HUES48 (cell line): ENCODE measurements at regions not wholly inside any gene's neighbourhood (a gene's known extent, or its start where the extent isn't known, plus 50 kb on each side); places are given as distances from the start of the nearest gene placed in this dataset.
A peak's percentile ranks its signal among the peaks of the same experiment; 100 is the strongest.

Source experiments
- H3K27ac ChIP-seq: one replicate; pipeline ENCODE4 v1.7.0; 2013; ENCODE audit warnings: low read depth, low read length, inconsistent platforms
- H3K27me3 ChIP-seq: 2 replicates; pipeline ENCODE4 v1.6.1; 2013; ENCODE audit warnings: mild to moderate bottlenecking, low read length; ENCODE audit not compliant: control insufficient read depth, insufficient read depth
- H3K36me3 ChIP-seq: 2 replicates; pipeline ENCODE4 v1.6.1; 2013; ENCODE audit warnings: low read length; ENCODE audit not compliant: control insufficient read depth, insufficient read depth
- H3K4me1 ChIP-seq: 2 replicates; pipeline ENCODE4 v1.6.1; 2013; ENCODE audit warnings: mild to moderate bottlenecking, low read length; ENCODE audit not compliant: control insufficient read depth, insufficient read depth
- H3K4me3 ChIP-seq: 2 replicates; pipeline ENCODE4 v1.5.1; 2013; ENCODE audit warnings: mild to moderate bottlenecking, low read depth, low read length
- H3K9ac ChIP-seq: 2 replicates; pipeline ENCODE4 v1.6.1; 2013; ENCODE audit warnings: mild to moderate bottlenecking, low read depth, low read length, moderate library complexity
- H3K9me3 ChIP-seq: 2 replicates; pipeline ENCODE4 v1.6.1; 2013; ENCODE audit warnings: low read length; ENCODE audit not compliant: control insufficient read depth, insufficient read depth

GRCh38 chr9:129495620-129496472, 125.1 kb downstream of the C9orf50 start:
- Histone ChIP-seq H3K9ac (peak overlapping the region; percentile 69), H3K27me3 (peaks cover 23% of the 10 kb centered on the region), H3K4me3 (peak overlapping the region; percentile 61), H3K27ac (peak overlapping the region; percentile 96), H3K9me3 (no peaks in the 10 kb centered on the region), H3K36me3 (no peaks in the 10 kb centered on the region), H3K4me1 (peaks cover 41% of the 10 kb centered on the region)

DNA sequence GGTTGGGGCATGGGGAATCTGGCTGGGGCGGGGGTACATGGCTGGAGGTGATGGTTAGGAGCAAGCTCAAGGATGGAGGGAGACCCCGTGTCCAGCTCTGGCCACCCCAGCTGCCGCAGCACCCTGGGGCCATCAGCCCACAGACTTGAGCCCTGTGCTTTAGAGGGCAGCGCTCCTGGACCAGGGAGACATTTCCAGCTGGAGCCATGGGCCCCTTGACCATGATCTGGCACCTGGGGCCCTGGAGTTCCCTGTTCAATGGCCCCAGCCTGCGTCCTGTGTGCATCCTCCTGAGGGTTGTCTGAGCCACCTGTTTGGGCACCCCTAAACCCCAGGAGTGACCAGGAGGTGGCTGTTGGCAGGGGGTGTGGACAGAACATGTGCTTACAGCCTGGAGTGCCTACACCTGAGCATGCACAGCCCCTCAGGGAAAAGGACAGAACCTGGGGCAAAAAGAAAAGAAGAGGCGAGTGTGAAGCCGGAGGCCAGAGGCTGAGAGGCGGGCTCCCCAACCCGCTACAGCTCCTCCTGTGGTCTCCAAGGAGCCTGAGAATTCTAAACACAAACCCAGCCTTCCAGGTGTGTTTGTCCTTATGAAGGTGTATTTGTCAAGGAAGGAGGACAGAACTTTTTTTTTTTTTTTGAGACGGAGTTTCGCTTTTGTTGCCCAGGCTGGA, 126.7 kb downstream of the C9orf50 start:
- no peak overlapping the region for H3K4me3 ChIP-seq
- no peaks in the 10 kb centered on the region for H3K9me3 ChIP-seq
- H3K27ac ChIP-seq: peak overlapping the region; percentile 10
- H3K36me3 ChIP-seq: no peaks in the 10 kb centered on the region
- H3K9ac ChIP-seq: no peak overlapping the region
- H3K27me3 ChIP-seq: peaks cover 39% of the 10 kb centered on the region
- peaks cover 35% of the 10 kb centered on the region for H3K4me1 ChIP-seq

- H3K4me1 ChIP-seq: peaks cover 40% of the 10 kb centered on the region
- H3K27me3 ChIP-seq: peaks cover 45% of the 10 kb centered on the region
- H3K9ac ChIP-seq: no peak overlapping the region
- H3K27ac ChIP-seq: no peak overlapping the region
- H3K4me3 ChIP-seq: no peak overlapping the region
- H3K36me3 ChIP-seq: no peaks in the 10 kb centered on the region
- no peaks in the 10 kb centered on the region for H3K9me3 ChIP-seq
Observed at GRCh38 chr9:129493706-129494047, 127.2 kb downstream of the C9orf50 start.

DNA sequence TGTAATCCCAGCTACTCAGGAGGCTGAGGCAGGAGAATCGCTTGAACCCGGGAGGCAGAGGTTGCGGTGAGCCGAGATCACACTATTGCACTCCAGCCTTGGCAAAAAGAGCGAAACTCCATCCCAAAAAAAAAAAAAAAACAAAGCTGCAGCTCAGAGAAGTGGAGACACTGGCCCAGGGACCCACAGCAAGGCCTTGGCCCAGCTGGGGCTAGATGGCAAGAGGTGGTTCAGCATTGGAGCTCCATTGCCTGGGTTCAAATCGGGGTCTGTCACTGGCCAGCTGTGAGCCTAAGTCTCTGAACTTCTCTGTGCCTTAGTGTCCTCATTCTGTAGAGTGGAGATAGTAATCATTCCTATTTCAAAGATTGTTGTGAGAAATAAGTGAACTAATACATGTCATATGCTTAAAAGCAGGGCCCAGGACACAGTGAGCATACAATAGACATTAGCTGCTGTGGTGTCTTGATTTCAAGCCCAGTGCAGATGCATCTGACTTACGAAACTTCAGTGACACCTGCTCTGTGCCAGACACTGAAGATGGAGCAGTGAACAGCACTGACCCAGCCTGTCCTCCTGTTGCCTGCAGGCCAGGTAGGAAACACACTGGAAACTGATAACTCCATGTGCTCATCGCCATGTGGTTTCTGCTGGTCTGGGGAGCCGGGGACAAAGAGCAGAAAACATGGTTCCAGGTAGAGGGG, 127.7 kb downstream of the C9orf50 start:
- Histone ChIP-seq H3K9ac (no peak overlapping the region), H3K9me3 (no peaks in the 10 kb centered on the region), H3K4me3 (no peak overlapping the region), H3K27ac (no peak overlapping the region), H3K4me1 (peaks cover 41% of the 10 kb centered on the region), H3K27me3 (peaks cover 43% of the 10 kb centered on the region), H3K36me3 (no peaks in the 10 kb centered on the region)

- no peak overlapping the region for H3K27ac ChIP-seq
- no peak overlapping the region for H3K9ac ChIP-seq
- peaks cover 59% of the 10 kb centered on the region for H3K27me3 ChIP-seq
- H3K36me3 ChIP-seq: no peaks in the 10 kb centered on the region
- no peak overlapping the region for H3K4me3 ChIP-seq
- no peaks in the 10 kb centered on the region for H3K9me3 ChIP-seq
- H3K4me1 ChIP-seq: peaks cover 43% of the 10 kb centered on the region
Observed at GRCh38 chr9:129491487-129491855, 129.4 kb downstream of the C9orf50 start.

GRCh38 chr9:129490583-129491486, 130.1 kb downstream of the C9orf50 start:
- Histone ChIP-seq H3K36me3 (no peaks in the 10 kb centered on the region), H3K9ac (no peak overlapping the region), H3K27me3 (peaks cover 65% of the 10 kb centered on the region), H3K27ac (no peak overlapping the region), H3K9me3 (no peaks in the 10 kb centered on the region), H3K4me3 (no peak overlapping the region), H3K4me1 (peaks cover 44% of the 10 kb centered on the region)

- Histone ChIP-seq H3K4me1 (peaks cover 38% of the 10 kb centered on the region), H3K9ac (no peak overlapping the region), H3K4me3 (no peak overlapping the region)
Observed at GRCh38 chr9:129489838-129490582, 130.9 kb downstream of the C9orf50 start.

DNA sequence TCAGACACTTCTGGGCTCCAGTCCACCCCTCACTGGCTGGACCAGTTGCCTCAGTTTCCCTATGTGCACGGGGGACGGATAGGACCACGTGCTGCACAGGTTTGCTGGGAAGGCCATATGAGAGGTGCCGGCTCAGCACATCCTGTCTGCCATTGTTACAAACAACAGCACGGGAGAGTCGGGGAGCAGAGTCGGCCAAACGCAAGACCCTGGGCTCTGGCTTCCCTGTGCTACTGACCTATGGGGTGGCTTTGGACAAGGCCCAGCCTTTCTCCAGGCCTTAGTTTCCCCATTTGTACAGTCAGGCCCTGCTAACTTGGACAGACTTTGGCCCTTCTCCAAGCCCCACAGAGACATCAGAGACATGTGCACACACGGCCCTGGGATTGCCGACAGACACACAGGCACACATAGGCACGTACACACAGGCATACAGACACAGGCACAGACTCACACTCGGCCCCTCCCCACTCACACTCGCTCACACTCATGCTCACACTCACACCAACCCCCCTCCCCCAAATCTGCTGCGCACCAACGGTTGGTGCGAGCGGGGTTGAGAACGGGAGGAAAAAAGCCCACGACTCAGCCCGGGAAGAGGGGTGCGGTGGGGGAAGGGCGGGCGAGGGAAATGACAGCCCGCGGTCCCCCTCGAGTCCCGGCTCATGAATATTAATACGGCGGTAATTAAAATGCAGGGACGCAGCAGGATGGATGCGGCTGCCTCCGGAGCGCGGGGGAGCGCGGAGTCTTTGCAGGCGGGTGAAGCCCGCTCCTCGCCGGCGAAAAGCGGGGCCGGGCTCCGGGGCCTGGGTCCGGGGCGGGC, 133.0 kb downstream of the C9orf50 start:
- no peak overlapping the region for H3K9ac ChIP-seq
- peak overlapping the region; percentile 56 for H3K4me3 ChIP-seq
- peaks cover 45% of the 10 kb centered on the region for H3K4me1 ChIP-seq

More at GRCh38 chr9:129489838-129490582, 130.9 kb downstream of the C9orf50 start:
- Histone ChIP-seq H3K36me3 (no peaks in the 10 kb centered on the region), H3K9me3 (no peaks in the 10 kb centered on the region), H3K27me3 (peaks cover 65% of the 10 kb centered on the region), H3K27ac (peak overlapping the region; percentile 40)

DNA sequence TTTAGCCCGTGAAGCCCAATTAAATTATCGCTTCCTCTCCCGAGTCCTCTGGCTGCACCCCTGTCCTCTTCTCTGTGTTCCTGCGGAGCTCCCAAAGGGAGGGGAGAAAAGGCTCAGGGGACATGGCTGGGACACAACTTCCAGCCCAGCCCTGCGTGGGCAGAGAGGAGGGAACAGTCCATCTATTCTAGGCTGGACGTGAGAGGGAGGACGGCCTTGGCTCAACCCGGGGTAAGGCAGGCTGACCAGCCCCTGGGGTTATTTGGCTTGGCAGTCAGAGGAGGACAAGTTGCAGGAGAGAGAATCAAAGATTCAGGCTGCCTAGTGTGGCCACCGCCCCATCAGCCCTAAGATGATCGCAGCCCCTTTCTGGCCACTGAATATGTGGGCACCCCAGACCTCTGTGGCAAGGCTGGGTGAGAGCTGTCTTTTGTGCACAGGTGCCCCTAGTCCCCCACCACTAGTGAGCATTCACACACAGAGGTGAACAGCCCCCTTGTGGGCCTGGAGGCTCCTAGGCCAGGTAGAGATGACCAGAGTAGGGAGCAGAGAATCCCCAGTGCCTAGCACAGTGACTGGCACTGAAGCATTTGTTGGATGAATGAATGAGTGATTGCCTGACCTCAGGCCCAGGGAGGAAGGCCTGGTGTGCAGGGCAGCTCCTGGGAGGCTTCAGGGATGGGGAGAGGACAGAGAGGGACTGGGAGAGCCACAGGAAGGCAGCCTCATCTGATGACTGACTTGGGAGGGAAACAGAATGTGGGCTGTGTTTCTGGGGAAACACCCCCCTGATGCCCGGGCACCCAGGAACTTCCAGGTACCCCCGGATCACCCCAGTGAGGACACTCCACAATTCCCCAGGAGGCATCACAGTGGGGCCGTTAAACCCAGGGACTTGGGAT, 133.9 kb downstream of the C9orf50 start:
- Histone ChIP-seq H3K9me3 (no peaks in the 10 kb centered on the region), H3K27ac (no peak overlapping the region), H3K9ac (no peak overlapping the region), H3K4me3 (no peak overlapping the region; the same call in 1 of the 2 replicates), H3K4me1 (peaks cover 45% of the 10 kb centered on the region), H3K36me3 (no peaks in the 10 kb centered on the region), H3K27me3 (peaks cover 80% of the 10 kb centered on the region)

More for the DNA sequence above, 133.0 kb downstream of the C9orf50 start:
- Histone ChIP-seq H3K27me3 (peaks cover 77% of the 10 kb centered on the region), H3K9me3 (no peaks in the 10 kb centered on the region), H3K27ac (peak overlapping the region; percentile 95), H3K36me3 (no peaks in the 10 kb centered on the region)
